ENCODE measurements at regions not wholly inside any gene's neighbourhood (a gene's known extent, or its start where the extent isn't known, plus 50 kb on each side); places are given as distances from the start of the nearest gene placed in this dataset.
"Not testable (repeated sequence)": the region's sequence is repeated elsewhere in the genome, so short reads cannot be mapped to it uniquely, and the experiment has no call there.

DNA sequence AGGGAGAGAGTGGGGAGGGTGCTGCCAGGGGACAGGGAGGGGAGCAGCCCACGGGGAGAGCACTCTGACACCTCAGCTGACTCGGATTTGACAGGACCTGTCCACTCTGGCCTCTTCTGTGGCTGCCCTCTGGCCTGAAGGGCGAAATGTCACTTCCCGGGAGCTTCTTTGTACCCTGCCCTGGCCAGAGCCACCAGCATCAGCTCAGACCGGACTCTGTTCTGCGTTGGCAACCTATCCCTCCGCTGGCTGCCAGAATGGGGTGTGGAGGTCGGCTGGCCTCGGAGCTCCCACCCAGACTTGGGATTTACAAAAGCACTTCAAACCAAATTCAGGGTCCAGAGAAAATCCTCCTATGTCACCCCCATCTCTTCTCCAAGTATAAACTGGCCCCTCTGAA lies 336.7 kb upstream of the FRG2C start:
- Histone ChIP-seq H3K9ac (ENCODE audit: insufficient read depth, low read length) (no peak overlapping the region), H2AFZ (ENCODE audit: low read length) (no peak overlapping the region), H3K4me1 (ENCODE audit: control insufficient read depth, extremely low read depth, insufficient read depth, low read length) (peaks cover 2% of the 10 kb centered on the region), H3K9me3 (ENCODE audit: control insufficient read depth, insufficient read depth, low read depth, low read length) (no peaks in the 10 kb centered on the region), H3K4me2 (ENCODE audit: extremely low read depth, insufficient read depth, low read length) (no peak overlapping the region), H3K79me2 (ENCODE audit: control insufficient read depth, insufficient read depth, low read length) (no peaks in the 10 kb centered on the region), H3K27me3 (ENCODE audit: control insufficient read depth, insufficient read depth, low read length) (peaks cover 5% of the 10 kb centered on the region), H4K20me1 (ENCODE audit: control insufficient read depth, extremely low read depth, insufficient read depth, low read length) (no peaks in the 10 kb centered on the region), H3K36me3 (ENCODE audit: control insufficient read depth, insufficient read depth, low read length) (no peaks in the 10 kb centered on the region), H3K4me3 (replicated peaks in 1 of 4; ENCODE audit: control extremely low read depth in 1 of 4, insufficient read depth in 1 of 4, low read depth in 3 of 4, low read length in 4 of 4) (no peak overlapping the region), H3K27ac (ENCODE audit: insufficient read depth, low read length) (no peak overlapping the region)
- DNase-seq (ENCODE audit: low read depth in 2 of 2), result no peak
- TF ChIP-seq, protein P1, sequence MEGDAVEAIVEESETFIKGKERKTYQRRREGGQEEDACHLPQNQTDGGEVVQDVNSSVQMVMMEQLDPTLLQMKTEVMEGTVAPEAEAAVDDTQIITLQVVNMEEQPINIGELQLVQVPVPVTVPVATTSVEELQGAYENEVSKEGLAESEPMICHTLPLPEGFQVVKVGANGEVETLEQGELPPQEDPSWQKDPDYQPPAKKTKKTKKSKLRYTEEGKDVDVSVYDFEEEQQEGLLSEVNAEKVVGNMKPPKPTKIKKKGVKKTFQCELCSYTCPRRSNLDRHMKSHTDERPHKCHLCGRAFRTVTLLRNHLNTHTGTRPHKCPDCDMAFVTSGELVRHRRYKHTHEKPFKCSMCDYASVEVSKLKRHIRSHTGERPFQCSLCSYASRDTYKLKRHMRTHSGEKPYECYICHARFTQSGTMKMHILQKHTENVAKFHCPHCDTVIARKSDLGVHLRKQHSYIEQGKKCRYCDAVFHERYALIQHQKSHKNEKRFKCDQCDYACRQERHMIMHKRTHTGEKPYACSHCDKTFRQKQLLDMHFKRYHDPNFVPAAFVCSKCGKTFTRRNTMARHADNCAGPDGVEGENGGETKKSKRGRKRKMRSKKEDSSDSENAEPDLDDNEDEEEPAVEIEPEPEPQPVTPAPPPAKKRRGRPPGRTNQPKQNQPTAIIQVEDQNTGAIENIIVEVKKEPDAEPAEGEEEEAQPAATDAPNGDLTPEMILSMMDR (conservative IDR thresholded peaks at IDR 0.05 in 1 of 2, IDR thresholded peaks at IDR 0.05 in 1 of 2; ENCODE audit: low read depth in 1 of 2, low read length in 2 of 2), result no peak
- no peak for TF ChIP-seq EZH2 (IDR thresholded peaks at IDR 0.05; ENCODE audit: low read length, missing control alignments)

DNA sequence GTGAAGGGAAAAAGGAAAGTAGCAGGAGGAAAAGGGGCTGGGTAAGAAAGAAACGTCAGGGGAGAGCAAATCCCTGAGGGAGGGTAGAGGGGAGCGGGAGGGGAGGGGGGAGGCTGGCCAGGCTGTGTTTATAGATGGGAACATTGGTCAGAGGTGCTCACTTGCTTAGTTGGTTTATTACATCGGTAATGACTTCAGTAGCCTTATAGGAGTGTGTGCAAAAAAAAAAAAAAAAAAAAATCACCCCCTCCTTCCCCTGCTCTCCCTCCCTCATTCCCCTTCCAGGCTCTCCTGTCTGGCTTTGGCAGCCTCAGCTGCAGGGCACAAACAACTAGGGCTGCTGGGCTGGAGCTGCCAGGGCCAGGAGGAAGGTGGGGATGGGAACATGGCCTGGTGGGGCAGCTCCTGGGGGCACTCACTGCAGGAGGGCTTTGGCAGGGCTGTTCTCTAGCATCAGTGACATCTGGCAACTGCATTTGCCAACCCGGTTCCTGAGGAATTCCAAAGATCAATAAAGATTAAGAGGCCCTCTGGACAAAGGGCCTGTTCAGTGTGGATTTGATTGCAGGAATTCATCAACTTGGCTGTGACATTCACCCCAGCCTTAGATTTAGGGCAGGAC lies 334.5 kb upstream of the FRG2C start:
- Histone ChIP-seq H4K20me1 (ENCODE audit: control insufficient read depth, extremely low read depth, insufficient read depth, low read length) (no peaks in the 10 kb centered on the region), H3K4me2 (ENCODE audit: extremely low read depth, insufficient read depth, low read length) (no peak overlapping the region), H3K4me1 (ENCODE audit: control insufficient read depth, extremely low read depth, insufficient read depth, low read length) (peaks cover 3% of the 10 kb centered on the region), H3K9me3 (ENCODE audit: control insufficient read depth, insufficient read depth, low read depth, low read length) (no peaks in the 10 kb centered on the region), H3K27me3 (ENCODE audit: control insufficient read depth, insufficient read depth, low read length) (peaks cover 5% of the 10 kb centered on the region), H3K9ac (ENCODE audit: insufficient read depth, low read length) (no peak overlapping the region), H3K4me3 (replicated peaks in 1 of 4; ENCODE audit: control extremely low read depth in 1 of 4, insufficient read depth in 1 of 4, low read depth in 3 of 4, low read length in 4 of 4) (no peak overlapping the region), H2AFZ (ENCODE audit: low read length) (no peak overlapping the region), H3K79me2 (ENCODE audit: control insufficient read depth, insufficient read depth, low read length) (no peaks in the 10 kb centered on the region), H3K27ac (ENCODE audit: insufficient read depth, low read length) (no peak overlapping the region), H3K36me3 (ENCODE audit: control insufficient read depth, insufficient read depth, low read length) (no peaks in the 10 kb centered on the region)
- TF ChIP-seq, protein P1 (conservative IDR thresholded peaks at IDR 0.05 in 1 of 2, IDR thresholded peaks at IDR 0.05 in 1 of 2; ENCODE audit: low read depth in 1 of 2, low read length in 2 of 2), result no peak
- TF ChIP-seq EZH2 (IDR thresholded peaks at IDR 0.05; ENCODE audit: low read length, missing control alignments), result no peak
- peak in 1 of 2 donors; percentile 43 for DNase-seq (ENCODE audit: low read depth in 2 of 2)

DNA sequence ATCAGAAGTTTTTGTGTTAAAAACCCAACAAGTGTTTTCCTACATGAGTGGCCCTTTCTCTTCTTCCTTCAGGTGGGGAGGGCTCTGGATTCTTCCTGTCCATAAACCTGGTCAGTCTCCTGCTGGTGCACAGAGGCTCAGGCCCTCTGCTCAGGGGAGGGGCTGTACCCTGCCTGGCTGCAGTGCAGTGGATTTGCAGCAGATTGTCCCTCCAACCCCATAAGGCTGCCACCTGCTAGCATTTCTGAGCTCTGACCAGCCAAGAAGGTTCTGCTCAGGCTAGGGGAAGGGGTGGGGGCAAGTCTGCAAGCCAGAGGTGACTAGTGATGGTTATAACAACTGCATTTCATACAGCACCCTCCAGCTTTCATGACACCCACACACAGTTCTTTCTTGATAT lies 333.7 kb upstream of the FRG2C start:
- not testable (repeated sequence) for H3K9ac ChIP-seq (ENCODE audit: insufficient read depth, low read length); H3K27me3 ChIP-seq (ENCODE audit: control insufficient read depth, insufficient read depth, low read length); H3K9me3 ChIP-seq (ENCODE audit: control insufficient read depth, insufficient read depth, low read depth, low read length); H4K20me1 ChIP-seq (ENCODE audit: control insufficient read depth, extremely low read depth, insufficient read depth, low read length); H3K4me1 ChIP-seq (ENCODE audit: control insufficient read depth, extremely low read depth, insufficient read depth, low read length); H3K4me2 ChIP-seq (ENCODE audit: extremely low read depth, insufficient read depth, low read length); H3K79me2 ChIP-seq (ENCODE audit: control insufficient read depth, insufficient read depth, low read length); H3K27ac ChIP-seq (ENCODE audit: insufficient read depth, low read length); DNase-seq (ENCODE audit: low read depth in 2 of 2); H3K4me3 ChIP-seq (replicated peaks in 1 of 4; ENCODE audit: control extremely low read depth in 1 of 4, insufficient read depth in 1 of 4, low read depth in 3 of 4, low read length in 4 of 4); H3K36me3 ChIP-seq (ENCODE audit: control insufficient read depth, insufficient read depth, low read length); H2AFZ ChIP-seq (ENCODE audit: low read length)

DNA sequence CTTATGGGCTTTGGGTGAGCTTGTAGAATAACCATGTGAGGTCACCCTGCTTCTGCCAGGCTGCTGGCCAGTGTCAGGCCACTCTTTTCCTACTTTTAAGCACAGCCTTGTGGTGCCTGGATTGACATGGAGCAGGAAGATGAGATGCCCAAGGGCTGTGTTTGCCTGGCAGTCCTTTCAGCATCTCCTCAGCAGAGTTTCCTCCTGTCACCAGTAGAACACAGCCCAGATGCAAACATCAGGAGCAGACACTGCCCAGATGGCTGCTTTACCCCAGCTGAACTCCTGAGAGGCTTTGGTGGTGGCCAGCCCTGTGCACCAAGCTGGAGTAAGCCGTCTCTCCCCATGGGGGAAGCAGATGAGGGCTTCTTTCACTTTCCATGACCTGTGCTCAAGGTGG lies 332.0 kb upstream of the FRG2C start:
- H3K4me3 ChIP-seq (replicated peaks in 1 of 4; ENCODE audit: control extremely low read depth in 1 of 4, insufficient read depth in 1 of 4, low read depth in 3 of 4, low read length in 4 of 4); DNase-seq (ENCODE audit: low read depth in 2 of 2); H3K27me3 ChIP-seq (ENCODE audit: control insufficient read depth, insufficient read depth, low read length); H3K27ac ChIP-seq (ENCODE audit: insufficient read depth, low read length); H3K36me3 ChIP-seq (ENCODE audit: control insufficient read depth, insufficient read depth, low read length); H3K9ac ChIP-seq (ENCODE audit: insufficient read depth, low read length); H3K4me2 ChIP-seq (ENCODE audit: extremely low read depth, insufficient read depth, low read length); H3K9me3 ChIP-seq (ENCODE audit: control insufficient read depth, insufficient read depth, low read depth, low read length); H2AFZ ChIP-seq (ENCODE audit: low read length); H3K4me1 ChIP-seq (ENCODE audit: control insufficient read depth, extremely low read depth, insufficient read depth, low read length); H4K20me1 ChIP-seq (ENCODE audit: control insufficient read depth, extremely low read depth, insufficient read depth, low read length); H3K79me2 ChIP-seq (ENCODE audit: control insufficient read depth, insufficient read depth, low read length): not testable (repeated sequence)

Measured in fibroblast of lung (primary cell).